ENCODE measurements at regions not wholly inside any gene's neighbourhood (a gene's known extent, or its start where the extent isn't known, plus 50 kb on each side); places are given as distances from the start of the nearest gene placed in this dataset.

DNA sequence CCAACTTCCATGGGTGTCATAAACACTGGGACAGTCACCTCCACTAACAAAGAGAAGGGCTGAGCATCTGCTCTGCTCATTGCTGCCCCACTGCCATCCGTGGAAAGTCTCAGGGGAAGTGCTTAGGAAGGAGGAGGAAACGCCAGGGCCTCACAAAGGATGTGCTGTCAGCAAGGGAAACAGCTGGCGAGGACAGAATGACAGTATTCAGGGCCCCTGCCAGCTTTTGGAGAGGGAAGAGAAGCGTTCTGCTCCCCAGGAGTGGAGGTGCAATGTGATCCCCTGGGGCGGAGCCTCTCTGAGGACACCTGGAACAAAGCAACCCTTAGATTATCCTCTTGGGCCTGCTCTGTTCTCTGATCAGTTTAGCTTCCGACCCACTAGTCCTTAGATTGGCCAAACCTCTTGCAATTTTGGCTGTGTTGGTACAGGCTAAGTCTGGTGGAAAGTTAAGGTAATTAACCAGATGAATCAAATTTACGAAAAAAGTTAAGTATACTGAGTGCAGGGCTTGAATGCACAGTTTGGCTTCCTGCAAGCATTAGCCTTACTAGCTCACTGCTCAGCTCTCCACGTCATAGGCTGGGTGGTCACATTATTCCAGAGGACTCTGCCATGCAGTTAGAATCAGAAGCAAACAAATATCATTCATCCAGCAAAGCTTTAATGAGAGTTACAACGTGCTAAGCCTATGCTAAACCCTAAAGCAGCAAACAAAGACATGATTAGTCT is 170.2 kb upstream of the NFIA start:
- TF ChIP-seq, protein P1, sequence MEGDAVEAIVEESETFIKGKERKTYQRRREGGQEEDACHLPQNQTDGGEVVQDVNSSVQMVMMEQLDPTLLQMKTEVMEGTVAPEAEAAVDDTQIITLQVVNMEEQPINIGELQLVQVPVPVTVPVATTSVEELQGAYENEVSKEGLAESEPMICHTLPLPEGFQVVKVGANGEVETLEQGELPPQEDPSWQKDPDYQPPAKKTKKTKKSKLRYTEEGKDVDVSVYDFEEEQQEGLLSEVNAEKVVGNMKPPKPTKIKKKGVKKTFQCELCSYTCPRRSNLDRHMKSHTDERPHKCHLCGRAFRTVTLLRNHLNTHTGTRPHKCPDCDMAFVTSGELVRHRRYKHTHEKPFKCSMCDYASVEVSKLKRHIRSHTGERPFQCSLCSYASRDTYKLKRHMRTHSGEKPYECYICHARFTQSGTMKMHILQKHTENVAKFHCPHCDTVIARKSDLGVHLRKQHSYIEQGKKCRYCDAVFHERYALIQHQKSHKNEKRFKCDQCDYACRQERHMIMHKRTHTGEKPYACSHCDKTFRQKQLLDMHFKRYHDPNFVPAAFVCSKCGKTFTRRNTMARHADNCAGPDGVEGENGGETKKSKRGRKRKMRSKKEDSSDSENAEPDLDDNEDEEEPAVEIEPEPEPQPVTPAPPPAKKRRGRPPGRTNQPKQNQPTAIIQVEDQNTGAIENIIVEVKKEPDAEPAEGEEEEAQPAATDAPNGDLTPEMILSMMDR (IDR thresholded peaks at IDR 0.05): no peak
- TF ChIP-seq POLR2A (IDR thresholded peaks at IDR 0.05): no peak
